ENCODE measurements at regions not wholly inside any gene's neighbourhood (a gene's known extent, or its start where the extent isn't known, plus 50 kb on each side); places are given as distances from the start of the nearest gene placed in this dataset.

DNA sequence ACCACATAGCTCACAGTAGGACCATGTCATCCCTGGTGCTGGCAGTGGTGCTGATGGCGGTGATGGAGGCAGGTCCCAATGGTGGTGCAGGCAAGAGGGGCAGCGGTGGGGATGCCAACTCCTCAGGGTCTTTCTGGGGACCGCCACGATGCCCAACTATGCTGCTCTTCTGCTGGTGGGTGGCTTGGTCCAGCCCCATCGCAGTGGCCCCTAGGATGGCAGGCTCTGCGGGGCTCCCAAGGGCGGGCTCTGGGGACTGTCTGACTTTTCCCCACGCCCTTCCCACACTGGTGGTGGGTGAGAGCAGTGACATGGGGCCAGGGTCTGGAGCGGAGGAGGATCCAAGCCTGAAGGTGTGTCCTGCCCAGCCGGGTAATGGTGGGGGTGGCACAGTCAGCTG is 288.9 kb upstream of the RIOK2 start:
- no peaks in the 10 kb centered on the region for H3K4me1 ChIP-seq
- no peaks in the 10 kb centered on the region for H3K36me3 ChIP-seq (replicated peaks)
- no peak for DNase-seq (ENCODE audit: low spot score in 2 of 2)
- in situ Hi-C loops (cut with MboI; ENCODE audit: low sequenced_read_pairs) = no loop called here
- H3K9me3 ChIP-seq = no peaks in the 10 kb centered on the region; the same call in 1 of the 2 replicates
- no peaks in the 10 kb centered on the region for H3K27me3 ChIP-seq (ENCODE audit: low read depth)
- H3K4me3 ChIP-seq = no peak overlapping the region

DNA sequence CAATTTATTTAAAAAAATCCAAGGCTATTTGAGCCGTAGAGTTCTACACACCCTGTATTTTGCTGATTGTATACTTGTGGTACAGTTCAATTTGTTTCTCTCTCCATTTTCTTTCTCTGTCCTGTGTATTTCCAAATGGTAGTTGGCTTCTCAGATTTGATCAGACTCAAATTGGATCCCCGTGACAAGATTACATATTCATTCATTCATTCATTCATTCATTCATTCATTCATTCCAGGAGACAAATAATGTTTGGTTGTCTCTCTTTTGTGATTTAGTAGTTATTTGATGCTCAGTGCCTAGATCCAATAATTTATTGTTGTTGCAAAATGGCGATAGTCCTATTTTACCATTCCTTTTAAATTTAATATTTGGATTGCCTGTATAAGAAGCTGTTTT is 292.8 kb upstream of the RIOK2 start:
- DNase-seq (ENCODE audit: low spot score in 2 of 2) = no peak
- in situ Hi-C loops (cut with MboI; ENCODE audit: low sequenced_read_pairs) = no loop called here

DNA sequence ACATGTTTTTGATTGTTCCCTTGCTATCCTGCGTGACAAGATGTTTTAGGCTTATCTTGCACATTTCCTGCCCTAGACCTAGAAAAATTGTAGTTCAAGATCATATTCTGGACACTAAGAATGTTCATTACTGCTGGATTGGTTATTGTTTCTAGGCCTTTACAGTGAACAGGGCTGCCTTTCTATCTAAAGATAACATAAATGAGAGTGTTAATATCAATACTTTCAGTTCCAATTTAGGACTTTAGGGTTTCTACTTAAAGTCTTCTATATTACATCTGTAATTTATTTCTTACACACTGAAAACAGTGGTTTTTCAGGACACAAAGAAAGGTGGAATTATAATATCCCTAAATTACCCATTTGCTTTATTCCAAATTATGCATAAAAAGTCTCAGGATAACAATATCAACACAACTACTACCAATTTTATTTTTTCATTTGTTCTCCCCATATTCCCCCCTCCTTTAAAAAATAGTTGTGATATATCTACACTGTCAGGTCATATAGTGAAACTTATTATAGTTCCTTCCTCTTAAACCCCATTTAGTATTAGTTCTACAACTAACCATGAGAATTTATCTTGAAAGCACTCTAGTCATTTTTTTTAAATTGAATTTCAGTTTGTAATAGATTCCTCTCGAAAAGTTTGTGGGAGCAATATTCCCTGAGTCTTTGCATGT is 293.9 kb upstream of the RIOK2 start:
- no peaks in the 10 kb centered on the region for H3K36me3 ChIP-seq (replicated peaks)

More for the DNA sequence above, 292.8 kb upstream of the RIOK2 start:
- H3K36me3 ChIP-seq (replicated peaks) = no peaks in the 10 kb centered on the region
- no peak overlapping the region for H3K4me3 ChIP-seq
- H3K27me3 ChIP-seq (ENCODE audit: low read depth) = no peaks in the 10 kb centered on the region
- H3K4me1 ChIP-seq = no peaks in the 10 kb centered on the region
- H3K9me3 ChIP-seq = no peaks in the 10 kb centered on the region

DNA sequence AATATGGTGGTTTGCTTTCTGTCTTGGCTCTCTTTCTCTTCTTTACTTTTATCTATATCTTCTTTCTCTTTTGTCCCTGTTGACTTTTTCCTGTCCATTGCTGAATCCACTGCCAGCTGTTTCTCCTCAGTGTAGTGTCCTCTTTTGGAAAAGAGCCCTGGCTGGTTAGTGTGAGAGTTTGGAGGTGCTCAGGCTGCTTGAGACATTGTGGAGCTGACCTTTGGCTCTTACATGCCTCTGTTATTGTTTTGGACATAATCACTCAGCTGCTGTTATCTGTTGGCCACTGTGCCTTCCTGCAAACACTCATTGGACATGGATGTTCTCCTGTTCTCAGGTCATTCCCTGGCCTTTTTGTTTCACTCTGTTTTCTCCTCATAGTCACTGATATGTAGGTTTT is 295.4 kb upstream of the RIOK2 start:
- H3K9me3 ChIP-seq = no peaks in the 10 kb centered on the region
- in situ Hi-C loops (cut with MboI; ENCODE audit: low sequenced_read_pairs) = no loop called here
- no peaks in the 10 kb centered on the region for H3K36me3 ChIP-seq (replicated peaks)
- no peak overlapping the region for H3K4me3 ChIP-seq
- no peaks in the 10 kb centered on the region for H3K27me3 ChIP-seq (ENCODE audit: low read depth)
- no peaks in the 10 kb centered on the region for H3K4me1 ChIP-seq
- DNase-seq (ENCODE audit: low spot score in 2 of 2) = no peak

More for the DNA sequence above, 293.9 kb upstream of the RIOK2 start:
- H3K9me3 ChIP-seq = no peaks in the 10 kb centered on the region
- no peaks in the 10 kb centered on the region for H3K4me1 ChIP-seq
- no peak overlapping the region for H3K4me3 ChIP-seq
- no peaks in the 10 kb centered on the region for H3K27me3 ChIP-seq (ENCODE audit: low read depth)
- in situ Hi-C loops (cut with MboI; ENCODE audit: low sequenced_read_pairs) = no loop called here
- no peak for DNase-seq (ENCODE audit: low spot score in 2 of 2)

DNA sequence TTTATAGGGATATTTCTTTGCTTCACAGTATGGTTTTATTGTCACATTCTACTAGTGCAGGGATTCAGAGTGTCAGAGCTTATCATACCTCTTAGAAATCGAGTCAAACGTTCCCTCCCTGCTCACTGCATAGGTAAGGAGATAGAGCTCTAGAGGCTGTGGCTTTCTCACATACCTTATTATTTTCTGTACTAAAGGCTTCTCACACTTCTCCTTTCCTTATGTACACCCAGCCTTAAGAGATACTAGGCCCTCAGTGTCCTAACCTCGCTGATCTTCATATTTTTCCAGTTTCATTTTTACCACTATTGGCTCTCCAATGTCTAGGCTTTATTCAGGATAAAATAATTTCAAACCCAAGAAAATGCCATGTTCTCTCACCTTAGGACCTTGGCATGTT is 297.3 kb upstream of the RIOK2 start:
- in situ Hi-C loops (cut with MboI; ENCODE audit: low sequenced_read_pairs) = no loop called here
- Histone ChIP-seq H3K4me3 (no peak overlapping the region), H3K4me1 (no peaks in the 10 kb centered on the region), H3K36me3 (replicated peaks) (no peaks in the 10 kb centered on the region), H3K9me3 (no peaks in the 10 kb centered on the region), H3K27me3 (ENCODE audit: low read depth) (no peaks in the 10 kb centered on the region)
- DNase-seq (ENCODE audit: low spot score in 2 of 2) = no peak

DNA sequence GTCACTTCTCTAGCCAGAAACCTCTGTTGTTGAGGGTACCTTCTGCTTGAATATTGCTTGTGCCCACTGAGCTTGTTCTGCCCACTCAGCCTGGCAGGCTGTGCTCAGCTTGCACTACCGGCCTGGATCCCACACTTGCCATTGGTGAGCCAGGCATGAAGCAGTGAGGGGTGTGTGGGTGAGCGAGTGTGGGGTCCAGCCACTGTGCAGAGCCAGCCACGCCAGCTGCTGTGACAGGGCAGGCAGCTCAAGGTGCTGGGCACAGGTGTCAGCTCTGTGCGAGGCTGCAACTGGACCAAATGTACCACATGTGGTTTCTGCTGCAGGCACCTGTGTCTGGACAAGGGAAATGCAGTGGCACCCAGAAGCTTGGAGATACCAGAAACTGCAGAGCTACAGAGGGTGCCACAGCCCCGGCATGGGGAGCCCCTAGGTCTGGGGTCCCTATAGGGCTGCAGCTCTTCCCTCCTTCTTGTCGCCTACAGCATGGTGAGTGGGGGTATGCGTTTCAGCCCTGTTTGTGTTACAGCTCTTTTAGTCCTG is 305.1 kb upstream of the RIOK2 start:
- Histone ChIP-seq H3K27me3 (ENCODE audit: low read depth) (no peaks in the 10 kb centered on the region), H3K9me3 (no peaks in the 10 kb centered on the region), H3K36me3 (replicated peaks) (no peaks in the 10 kb centered on the region), H3K4me1 (no peaks in the 10 kb centered on the region), H3K4me3 (no peak overlapping the region)
- no peak for DNase-seq (ENCODE audit: low spot score in 2 of 2)
- in situ Hi-C loops (cut with MboI; ENCODE audit: low sequenced_read_pairs) = no loop called here

DNA sequence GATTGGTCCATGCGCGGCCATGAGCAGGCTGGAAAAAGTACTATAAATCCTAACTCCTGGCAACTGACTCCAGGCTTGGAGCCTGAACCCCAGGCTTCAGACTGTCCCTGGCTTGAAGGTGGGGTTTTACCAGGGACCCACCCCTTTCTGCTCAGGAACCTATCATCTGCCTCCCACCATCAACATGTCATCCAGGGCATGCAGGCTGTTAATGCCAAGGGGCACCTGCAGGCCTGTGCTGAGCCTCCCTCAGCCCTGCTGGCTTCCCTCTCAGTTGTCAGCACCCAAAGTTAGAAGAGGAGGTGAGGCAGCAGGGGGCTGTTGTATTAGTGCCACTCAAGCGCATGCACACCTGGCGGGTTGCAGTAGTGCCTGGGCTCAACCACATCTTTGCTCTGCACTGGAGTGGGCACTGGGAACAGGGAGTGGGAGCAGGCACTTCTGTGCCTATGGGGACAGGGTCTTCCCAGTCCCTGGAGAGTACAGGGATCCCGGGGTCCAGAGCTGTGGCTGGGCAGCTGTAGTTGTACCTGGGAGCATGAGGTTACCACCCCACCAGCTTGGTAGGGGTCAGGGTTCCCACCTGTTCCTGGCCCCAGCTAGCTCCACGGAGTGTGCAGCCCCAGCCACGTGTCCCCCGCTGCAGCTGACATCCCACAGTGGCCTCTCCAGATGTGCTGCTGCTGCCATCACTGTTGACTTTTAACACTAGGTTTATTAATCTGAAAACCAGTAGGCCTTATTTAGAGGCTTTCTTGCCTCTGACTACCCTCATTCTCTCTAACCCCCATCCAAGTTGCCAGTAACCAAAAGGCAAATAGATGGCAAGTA is 306.2 kb upstream of the RIOK2 start:
- peaks cover 7% of the 10 kb centered on the region for H3K4me1 ChIP-seq
- H3K27me3 ChIP-seq (ENCODE audit: low read depth) = no peaks in the 10 kb centered on the region
- no peak for DNase-seq (ENCODE audit: low spot score in 2 of 2)
- no peak overlapping the region for H3K4me3 ChIP-seq
- in situ Hi-C loops (cut with MboI; ENCODE audit: low sequenced_read_pairs) = no loop called here
- H3K9me3 ChIP-seq = no peaks in the 10 kb centered on the region
- H3K36me3 ChIP-seq (replicated peaks) = no peaks in the 10 kb centered on the region

DNA sequence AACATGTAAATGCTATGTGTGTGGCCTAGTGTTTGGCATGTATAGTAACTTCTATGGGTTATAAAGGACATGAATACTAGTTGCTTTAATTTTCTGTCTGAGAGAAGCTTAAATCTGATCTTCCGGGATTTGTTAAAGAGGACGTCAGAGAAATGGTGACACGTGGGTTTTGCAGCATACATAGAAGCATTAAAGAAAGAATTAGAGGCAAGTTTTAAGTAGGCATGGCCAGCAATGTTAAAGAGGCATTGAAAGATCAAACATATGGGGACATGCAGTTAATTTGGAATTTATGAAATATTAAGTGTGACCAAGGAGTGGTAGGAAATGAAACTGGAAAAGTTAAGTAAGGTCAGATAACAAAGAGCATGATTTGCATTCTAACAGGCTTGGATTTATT is 311.4 kb upstream of the RIOK2 start:
- Histone ChIP-seq H3K36me3 (replicated peaks) (no peaks in the 10 kb centered on the region), H3K4me3 (no peak overlapping the region), H3K4me1 (peaks cover 23% of the 10 kb centered on the region), H3K9me3 (no peaks in the 10 kb centered on the region), H3K27me3 (ENCODE audit: low read depth) (no peaks in the 10 kb centered on the region)
- in situ Hi-C loops (cut with MboI; ENCODE audit: low sequenced_read_pairs) = no loop called here
- peak in 1 of 2 experiments; percentile 79 for DNase-seq (ENCODE audit: low spot score in 2 of 2)

DNA sequence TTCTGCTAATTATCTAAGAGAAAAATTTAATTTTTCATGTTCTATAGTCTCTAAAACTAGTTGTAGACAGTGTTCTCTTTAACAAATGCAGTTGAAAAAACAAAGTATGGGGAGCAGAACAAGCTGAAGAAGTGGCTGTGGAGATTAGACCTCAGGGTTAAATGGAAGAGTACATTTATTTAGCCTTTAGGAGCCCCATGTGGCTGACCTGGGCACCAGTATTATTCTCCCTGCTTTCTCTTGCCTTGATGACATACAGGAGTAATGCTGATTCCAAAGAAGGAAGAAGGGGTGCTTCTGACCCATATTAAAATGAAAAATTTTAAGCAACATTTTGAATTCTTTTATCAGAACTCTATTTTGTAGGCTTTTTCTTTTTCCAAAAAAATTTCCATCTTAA is 312.3 kb upstream of the RIOK2 start:
- no peaks in the 10 kb centered on the region for H3K9me3 ChIP-seq
- in situ Hi-C loops (cut with MboI; ENCODE audit: low sequenced_read_pairs) = no loop called here
- H3K4me3 ChIP-seq = no peak overlapping the region
- no peaks in the 10 kb centered on the region for H3K27me3 ChIP-seq (ENCODE audit: low read depth)
- H3K4me1 ChIP-seq = peaks cover 24% of the 10 kb centered on the region
- no peak for DNase-seq (ENCODE audit: low spot score in 2 of 2)
- H3K36me3 ChIP-seq (replicated peaks) = no peaks in the 10 kb centered on the region

DNA sequence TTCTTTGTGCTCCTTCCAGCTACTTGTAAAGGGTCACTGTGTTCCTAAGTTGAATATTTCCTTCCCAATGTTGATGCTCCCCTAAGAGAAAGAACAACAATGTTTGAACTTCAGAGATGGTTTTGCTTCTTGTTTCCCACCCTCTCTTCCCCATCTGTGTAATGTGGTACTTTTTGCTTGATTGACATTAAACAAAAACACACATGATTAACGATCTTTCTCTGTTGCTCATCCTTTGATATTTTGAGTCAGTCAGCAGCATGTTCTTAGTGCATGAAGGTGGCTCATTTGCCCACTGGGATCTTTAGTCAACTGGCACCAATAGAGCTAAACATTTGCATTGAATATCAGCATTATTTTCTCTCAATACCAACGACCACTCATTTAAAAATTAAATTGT is 313.0 kb upstream of the RIOK2 start:
- H3K4me3 ChIP-seq = no peak overlapping the region
- in situ Hi-C loops (cut with MboI; ENCODE audit: low sequenced_read_pairs) = no loop called here

DNA sequence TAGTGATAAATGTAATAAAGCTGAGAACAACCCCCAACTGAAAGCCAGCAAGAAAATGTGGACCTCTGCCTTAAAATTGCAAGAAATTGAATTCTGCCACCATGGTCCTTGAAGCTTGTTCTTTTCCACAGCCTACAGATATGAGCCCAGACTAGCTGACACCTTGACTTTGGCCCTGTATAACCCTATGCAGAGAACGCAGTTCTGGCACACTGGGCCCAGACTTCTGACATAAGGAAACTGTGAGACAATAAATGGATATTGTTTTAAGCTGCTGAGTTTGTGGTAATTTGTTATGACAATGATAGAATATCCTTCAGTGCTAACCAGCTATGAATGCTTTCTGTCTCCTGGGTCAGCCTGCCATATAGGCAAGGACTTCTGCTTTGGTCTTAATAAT is 315.6 kb upstream of the RIOK2 start:
- Histone ChIP-seq H3K4me3 (no peak overlapping the region), H3K27me3 (ENCODE audit: low read depth) (no peaks in the 10 kb centered on the region), H3K36me3 (replicated peaks) (no peaks in the 10 kb centered on the region), H3K4me1 (peaks cover 50% of the 10 kb centered on the region), H3K9me3 (no peaks in the 10 kb centered on the region)
- in situ Hi-C loops (cut with MboI; ENCODE audit: low sequenced_read_pairs) = no loop called here
- no peak for DNase-seq (ENCODE audit: low spot score in 2 of 2)

More for the DNA sequence above, 313.0 kb upstream of the RIOK2 start:
- Histone ChIP-seq H3K27me3 (ENCODE audit: low read depth) (no peaks in the 10 kb centered on the region), H3K9me3 (no peaks in the 10 kb centered on the region), H3K36me3 (replicated peaks) (no peaks in the 10 kb centered on the region), H3K4me1 (peaks cover 31% of the 10 kb centered on the region)
- no peak for DNase-seq (ENCODE audit: low spot score in 2 of 2)

DNA sequence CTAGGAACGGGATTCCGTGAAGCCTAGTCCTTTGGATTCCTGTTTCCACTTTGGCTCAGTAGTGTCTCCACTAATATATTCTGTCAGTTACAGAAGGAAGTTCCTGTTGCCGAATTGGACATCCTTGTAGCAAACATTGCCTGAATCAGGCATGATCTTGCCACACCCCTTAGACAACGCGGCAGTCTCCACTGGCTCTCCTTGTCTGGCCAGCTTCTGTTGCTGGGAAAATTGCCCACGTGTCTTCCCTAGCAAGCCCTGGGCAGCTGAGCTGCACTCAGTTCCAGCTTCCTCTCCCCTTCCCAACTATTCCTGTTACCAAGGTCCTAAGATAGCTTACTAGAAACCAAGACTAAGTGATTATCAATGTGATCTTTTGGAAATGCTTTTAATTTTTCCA is 316.6 kb upstream of the RIOK2 start:
- peaks cover 47% of the 10 kb centered on the region for H3K4me1 ChIP-seq
- no peak for DNase-seq (ENCODE audit: low spot score in 2 of 2)
- no peaks in the 10 kb centered on the region for H3K36me3 ChIP-seq (replicated peaks)
- H3K27me3 ChIP-seq (ENCODE audit: low read depth) = no peaks in the 10 kb centered on the region
- no peak overlapping the region for H3K4me3 ChIP-seq
- no peaks in the 10 kb centered on the region for H3K9me3 ChIP-seq
- in situ Hi-C loops (cut with MboI; ENCODE audit: low sequenced_read_pairs) = no loop called here

DNA sequence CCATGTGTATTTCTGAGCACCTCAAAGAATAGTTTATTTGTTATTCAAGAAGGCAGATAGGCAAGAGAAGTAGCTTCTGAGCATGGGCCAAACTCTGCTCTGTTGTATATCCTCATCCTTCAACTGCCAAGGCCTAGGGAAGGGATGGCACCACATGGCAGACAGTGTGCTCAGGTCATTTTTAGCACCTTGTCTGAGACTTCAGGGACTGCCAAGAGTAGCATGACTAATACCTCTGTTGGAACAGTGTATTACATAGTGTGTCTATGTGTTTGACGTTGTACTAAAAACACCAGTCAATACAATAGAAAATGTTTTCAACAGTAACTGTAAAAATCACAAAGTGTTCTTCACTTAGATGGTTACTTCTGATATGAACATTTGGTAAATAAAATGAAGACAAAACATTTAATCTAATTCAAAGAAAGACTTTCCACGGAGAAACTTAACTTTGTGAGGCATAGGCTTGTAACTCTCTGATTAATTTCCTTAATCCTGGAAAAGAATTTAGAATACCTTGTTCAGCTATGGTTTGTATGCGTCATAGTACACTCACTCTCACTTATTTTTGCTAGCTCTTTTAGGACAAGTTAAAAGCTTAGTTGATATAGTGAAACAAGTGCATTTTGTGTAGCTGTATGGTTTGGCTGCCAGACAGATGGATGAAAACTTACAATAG is 318.4 kb upstream of the RIOK2 start:
- Histone ChIP-seq H3K4me3 (no peak overlapping the region), H3K36me3 (replicated peaks) (no peaks in the 10 kb centered on the region), H3K27me3 (ENCODE audit: low read depth) (no peaks in the 10 kb centered on the region), H3K9me3 (no peaks in the 10 kb centered on the region), H3K4me1 (peaks cover 46% of the 10 kb centered on the region)
- in situ Hi-C loops (cut with MboI; ENCODE audit: low sequenced_read_pairs) = no loop called here
- no peak for DNase-seq (ENCODE audit: low spot score in 2 of 2)

DNA sequence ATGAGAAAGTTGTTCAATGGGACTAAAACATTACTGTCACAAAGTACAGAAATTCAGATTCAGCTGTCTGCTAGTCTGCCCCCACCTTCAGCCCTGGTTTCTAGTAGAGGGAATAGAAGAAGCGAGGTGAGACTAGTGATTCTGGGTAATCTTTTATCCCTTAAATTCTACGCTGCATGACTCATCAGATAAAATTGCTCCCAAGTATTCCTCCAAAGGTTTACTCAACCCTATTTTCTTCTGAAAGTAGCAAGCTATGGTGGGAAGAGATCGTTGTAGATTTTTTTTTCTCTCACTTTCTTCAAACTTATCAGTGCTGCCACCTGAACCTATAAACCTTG is 318.9 kb upstream of the RIOK2 start:
- DNase-seq (ENCODE audit: low spot score in 2 of 2) = no peak
- Histone ChIP-seq H3K4me3 (no peak overlapping the region), H3K9me3 (no peaks in the 10 kb centered on the region), H3K4me1 (peaks cover 46% of the 10 kb centered on the region), H3K27me3 (ENCODE audit: low read depth) (no peaks in the 10 kb centered on the region), H3K36me3 (replicated peaks) (no peaks in the 10 kb centered on the region)
- in situ Hi-C loops (cut with MboI; ENCODE audit: low sequenced_read_pairs) = no loop called here

Measured in HAP-1 (cell line).